WERI-Rb-1 (cell line): ENCODE measurements at regions not wholly inside any gene's neighbourhood (a gene's known extent, or its start where the extent isn't known, plus 50 kb on each side); places are given as distances from the start of the nearest gene placed in this dataset.
"Not testable (repeated sequence)": the region's sequence is repeated elsewhere in the genome, so short reads cannot be mapped to it uniquely, and the experiment has no call there.

Experiments used
- DNase-seq: peaks from one replicate; pipeline ENCODE4 v3.0.0-alpha.2; 2020
- H3K27ac ChIP-seq: fragments of 250-450 bp; sonication (Bioruptor Pico); 2 replicates; pipeline ENCODE4 v1.5.1; 2020; ENCODE audit warnings: mild to moderate bottlenecking, moderate library complexity
- H3K27me3 ChIP-seq: fragments of 250-450 bp; sonication (Bioruptor Pico); 2 replicates; pipeline ENCODE4 v1.5.1; 2021; ENCODE audit warnings: mild to moderate bottlenecking, low read depth, moderate library complexity; ENCODE audit not compliant: insufficient read depth, severe bottlenecking
- H3K36me3 ChIP-seq: fragments of 250-450 bp; sonication (Bioruptor Pico); 2 replicates; pipeline ENCODE4 v1.5.1; 2020; ENCODE audit warnings: mild to moderate bottlenecking, moderate library complexity
- H3K4me3 ChIP-seq: 2 replicates; pipeline ENCODE4 v1.5.1; 2011; ENCODE audit warnings: low read depth, mild to moderate bottlenecking, control low read depth, low read length
- H3K9me3 ChIP-seq: fragments of 250-450 bp; sonication (Bioruptor Pico); 2 replicates; pipeline ENCODE4 v1.5.1; 2021; ENCODE audit warnings: mild to moderate bottlenecking, moderate library complexity; ENCODE audit not compliant: severe bottlenecking
- TF ChIP-seq, protein P1 (sequence below): IDR thresholded peaks from 2 replicates; pipeline ENCODE4 v1.5.1; 2011; ENCODE audit warnings: low read depth, mild to moderate bottlenecking, control low read depth, inconsistent platforms, low read length

DNA sequence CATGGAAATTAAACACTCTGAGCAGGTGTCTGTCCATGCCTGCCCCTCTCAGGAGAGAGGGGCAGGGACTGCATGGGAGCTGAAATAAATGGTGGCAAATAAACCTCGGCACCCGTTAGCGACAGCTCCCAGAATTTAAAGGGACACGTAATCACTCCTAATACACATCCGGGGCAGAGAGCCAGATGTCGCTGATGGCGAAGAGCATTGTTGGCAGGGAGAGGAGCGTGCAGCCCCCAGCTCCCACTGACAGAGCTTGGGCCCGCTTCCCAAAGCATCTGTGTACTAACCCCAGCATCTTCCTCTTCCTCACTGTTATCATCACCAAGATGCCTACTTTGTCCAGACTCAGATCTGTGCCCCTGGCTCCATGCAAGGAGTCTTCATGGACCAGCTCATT is 85.8 kb downstream of the IRX5 start:
- Histone ChIP-seq H3K36me3 (no peaks in the 10 kb centered on the region), H3K9me3 (no peaks in the 10 kb centered on the region), H3K27ac (no peak overlapping the region), H3K27me3 (no peaks in the 10 kb centered on the region), H3K4me3 (no peak overlapping the region)
- TF ChIP-seq, protein P1, sequence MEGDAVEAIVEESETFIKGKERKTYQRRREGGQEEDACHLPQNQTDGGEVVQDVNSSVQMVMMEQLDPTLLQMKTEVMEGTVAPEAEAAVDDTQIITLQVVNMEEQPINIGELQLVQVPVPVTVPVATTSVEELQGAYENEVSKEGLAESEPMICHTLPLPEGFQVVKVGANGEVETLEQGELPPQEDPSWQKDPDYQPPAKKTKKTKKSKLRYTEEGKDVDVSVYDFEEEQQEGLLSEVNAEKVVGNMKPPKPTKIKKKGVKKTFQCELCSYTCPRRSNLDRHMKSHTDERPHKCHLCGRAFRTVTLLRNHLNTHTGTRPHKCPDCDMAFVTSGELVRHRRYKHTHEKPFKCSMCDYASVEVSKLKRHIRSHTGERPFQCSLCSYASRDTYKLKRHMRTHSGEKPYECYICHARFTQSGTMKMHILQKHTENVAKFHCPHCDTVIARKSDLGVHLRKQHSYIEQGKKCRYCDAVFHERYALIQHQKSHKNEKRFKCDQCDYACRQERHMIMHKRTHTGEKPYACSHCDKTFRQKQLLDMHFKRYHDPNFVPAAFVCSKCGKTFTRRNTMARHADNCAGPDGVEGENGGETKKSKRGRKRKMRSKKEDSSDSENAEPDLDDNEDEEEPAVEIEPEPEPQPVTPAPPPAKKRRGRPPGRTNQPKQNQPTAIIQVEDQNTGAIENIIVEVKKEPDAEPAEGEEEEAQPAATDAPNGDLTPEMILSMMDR, result no peak
- DNase-seq, result no peak

DNA sequence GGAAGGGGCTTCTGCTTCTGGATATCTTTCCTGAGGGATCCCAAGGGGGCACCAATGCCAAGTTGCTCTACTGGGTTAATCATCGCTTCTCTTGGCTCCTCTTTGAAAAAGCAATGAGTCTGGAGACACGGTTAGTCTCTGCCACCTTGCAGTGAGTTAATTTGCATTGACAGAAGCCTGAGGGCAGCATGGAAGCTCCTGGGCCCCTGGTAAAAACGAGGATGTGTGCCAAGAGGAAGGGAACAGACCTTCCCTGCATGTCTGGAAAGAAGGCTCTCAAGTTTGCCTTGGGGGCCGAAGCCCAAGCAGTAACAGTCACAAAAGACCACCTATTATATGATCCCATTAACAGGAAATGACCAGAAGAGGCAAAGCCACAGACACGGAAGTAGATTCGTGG is 86.7 kb downstream of the IRX5 start:
- DNase-seq, result no peak
- H3K9me3 ChIP-seq, result no peaks in the 10 kb centered on the region
- H3K4me3 ChIP-seq, result no peak overlapping the region
- TF ChIP-seq, protein P1, result no peak
- no peaks in the 10 kb centered on the region for H3K27me3 ChIP-seq
- H3K36me3 ChIP-seq, result no peaks in the 10 kb centered on the region
- no peak overlapping the region for H3K27ac ChIP-seq

GRCh38 chr16:55018881-55019280 is 88.2 kb downstream of the IRX5 start:
- TF ChIP-seq, protein P1, result no peak
- DNase-seq, result no peak
- Histone ChIP-seq H3K9me3 (no peaks in the 10 kb centered on the region), H3K36me3 (no peaks in the 10 kb centered on the region), H3K27ac (no peak overlapping the region), H3K27me3 (no peaks in the 10 kb centered on the region), H3K4me3 (no peak overlapping the region)

DNA sequence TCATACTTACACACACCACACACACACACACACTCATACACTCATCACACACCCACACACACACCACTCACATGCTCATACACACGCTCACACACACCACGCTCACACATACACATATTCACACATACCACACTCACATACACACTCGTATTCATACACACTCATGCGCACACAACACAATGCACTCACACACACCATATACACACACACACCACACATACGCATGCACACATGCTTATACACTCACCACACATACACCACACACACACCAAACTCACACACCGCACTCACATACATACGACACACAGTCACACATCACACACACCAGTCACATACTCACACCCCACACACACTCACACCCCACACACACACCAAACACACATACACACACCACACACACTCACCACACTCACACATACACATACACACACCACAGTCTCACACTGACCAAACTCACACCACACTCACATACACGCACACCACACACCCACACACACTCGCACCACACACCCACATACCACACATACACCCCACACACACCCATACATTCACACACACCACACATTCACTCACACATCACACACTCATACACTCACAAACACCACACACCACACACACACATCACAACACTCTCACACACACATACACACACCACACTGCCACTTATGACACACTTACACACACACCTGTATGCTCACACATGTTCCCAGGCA is 88.9 kb downstream of the IRX5 start:
- Histone ChIP-seq H3K27ac (no peak overlapping the region), H3K4me3 (no peak overlapping the region), H3K36me3 (no peaks in the 10 kb centered on the region), H3K27me3 (no peaks in the 10 kb centered on the region), H3K9me3 (no peaks in the 10 kb centered on the region)
- no peak for DNase-seq
- TF ChIP-seq, protein P1, result no peak

DNA sequence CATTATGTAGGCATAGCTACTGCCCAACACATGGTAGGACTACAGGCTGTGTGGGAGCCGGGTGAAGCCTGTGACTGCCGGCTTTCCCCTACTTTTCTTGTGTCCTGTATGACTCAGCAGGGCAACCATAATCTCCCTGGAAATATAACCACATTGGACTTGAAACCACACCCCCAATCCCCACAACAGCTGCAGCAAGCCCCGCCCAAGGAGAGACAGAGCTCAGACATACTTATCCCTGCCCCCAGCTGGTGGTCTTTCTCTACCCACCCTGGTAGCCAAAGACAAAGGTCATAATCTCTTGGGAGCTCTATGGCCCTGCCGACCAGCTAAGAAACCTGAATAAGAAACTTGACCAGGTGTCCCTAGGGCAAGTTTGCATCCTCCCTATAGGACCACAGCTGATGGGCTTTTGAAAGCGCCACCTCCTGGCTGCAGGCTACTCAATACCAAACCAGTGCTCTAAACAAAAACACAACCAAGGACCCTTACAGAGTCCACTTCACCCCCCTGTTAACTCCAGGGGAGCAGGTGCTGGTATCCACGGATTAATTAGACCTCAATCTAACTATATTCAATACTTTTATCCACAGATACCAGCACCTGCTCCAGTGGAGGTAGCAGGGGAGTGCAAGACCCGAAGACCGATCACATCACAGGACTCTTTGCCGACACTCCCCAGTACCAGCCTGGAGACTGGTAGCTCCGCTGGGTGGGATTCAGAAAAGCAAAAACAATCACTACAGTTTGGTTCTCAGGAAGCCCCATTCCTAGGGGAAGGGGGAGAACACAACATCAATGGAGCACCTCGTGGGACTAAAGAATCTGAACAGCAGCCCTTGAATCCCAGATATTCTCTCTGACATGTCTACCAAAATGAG is 91.2 kb downstream of the IRX5 start:
- peak; percentile 78 for DNase-seq

DNA sequence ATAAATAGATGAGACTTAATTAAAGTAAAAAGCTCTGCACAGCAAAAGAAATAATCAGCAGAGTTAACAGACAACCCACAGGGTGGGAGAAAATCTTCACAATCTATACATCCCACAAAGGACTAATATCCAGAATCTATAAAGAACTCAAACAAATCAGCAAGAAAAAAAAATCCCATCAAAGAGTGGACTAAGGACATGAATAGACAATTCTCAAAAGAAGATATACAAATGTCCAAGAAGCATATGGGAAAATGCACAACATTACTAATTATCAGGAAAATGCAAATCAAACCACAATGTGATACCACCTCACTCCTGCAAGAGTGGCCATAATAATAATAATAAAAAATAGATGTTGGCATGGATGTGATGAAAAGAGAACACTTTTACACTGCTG is 96.6 kb downstream of the IRX5 start:
- not testable (repeated sequence) for H3K36me3 ChIP-seq, H3K27ac ChIP-seq, H3K27me3 ChIP-seq, H3K9me3 ChIP-seq, DNase-seq, H3K4me3 ChIP-seq

More for the DNA sequence above, 91.2 kb downstream of the IRX5 start:
- peak overlapping the region; percentile 62 for H3K27ac ChIP-seq
- H3K9me3 ChIP-seq, result no peaks in the 10 kb centered on the region
- no peaks in the 10 kb centered on the region for H3K36me3 ChIP-seq
- H3K4me3 ChIP-seq, result peak overlapping the region; percentile 7; the same call in 1 of the 2 replicates
- H3K27me3 ChIP-seq, result no peaks in the 10 kb centered on the region
- TF ChIP-seq, protein P1, result peak; percentile 55
